Right renal cortex interstitium (tissue), 3 donors: ENCODE measurements at regions not wholly inside any gene's neighbourhood (a gene's known extent, or its start where the extent isn't known, plus 50 kb on each side); places are given as distances from the start of the nearest gene placed in this dataset.
A peak's percentile ranks its signal among the peaks of the same experiment; 100 is the strongest.

ENCODE experiments used
- DNase-seq, 3 donors: peaks; one replicate each; pipeline ENCODE4 v3.0.0-alpha.2; 2013; ENCODE audit warnings: low read depth in 3 of 3, low spot score in 2 of 3

- no peak for DNase-seq
These were observed 272.4 kb upstream of the MYO3A start for GRCh38 chr10:25661632-25662031.

DNA sequence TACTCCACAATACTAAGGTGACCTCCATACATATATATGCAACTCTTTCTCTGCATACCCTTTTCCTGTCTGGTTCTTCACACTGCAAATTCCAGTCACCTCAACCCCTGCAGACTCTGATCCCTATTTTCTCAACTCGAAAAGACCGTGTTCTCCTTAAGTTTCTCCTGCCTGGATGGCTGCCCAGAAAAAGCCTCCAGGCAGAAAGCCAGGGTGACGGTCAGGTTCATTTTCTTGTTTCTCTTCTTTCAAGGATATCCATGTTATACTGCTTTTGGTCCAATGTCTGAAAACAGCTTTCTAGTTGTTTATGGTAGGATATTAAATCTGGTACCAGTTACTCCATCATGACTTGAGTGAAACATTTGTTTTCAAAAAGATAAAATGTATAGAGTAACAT, 267.8 kb upstream of the MYO3A start:
- peak in 1 of 3 donors; percentile 5 for DNase-seq

GRCh38 chr10:25675204-25675603, 258.8 kb upstream of the MYO3A start:
- DNase-seq = no peak

- no peak for DNase-seq
These were observed 258.4 kb upstream of the MYO3A start for GRCh38 chr10:25675615-25676014.

- DNase-seq = no peak
These were observed 255.8 kb upstream of the MYO3A start for GRCh38 chr10:25678220-25678619.

DNA sequence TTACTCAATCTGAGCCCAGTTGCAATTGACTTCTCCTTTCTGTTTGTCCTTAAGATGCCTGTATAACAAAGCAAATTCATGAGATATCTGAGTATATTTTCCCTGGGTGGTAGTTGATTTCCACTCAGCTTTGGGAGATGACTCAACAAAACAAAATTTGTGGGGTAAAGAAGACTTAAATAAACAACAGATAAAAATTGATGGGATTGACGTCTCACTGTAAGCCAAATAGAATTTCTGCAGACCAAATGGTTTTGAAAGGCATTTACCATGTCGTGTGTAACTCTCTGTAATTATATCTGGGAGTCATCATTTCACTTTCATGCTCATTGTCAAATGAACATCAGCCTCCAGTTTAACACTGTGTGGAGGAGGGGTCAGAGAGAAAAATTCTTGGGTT, 255.4 kb upstream of the MYO3A start:
- no peak for DNase-seq

DNA sequence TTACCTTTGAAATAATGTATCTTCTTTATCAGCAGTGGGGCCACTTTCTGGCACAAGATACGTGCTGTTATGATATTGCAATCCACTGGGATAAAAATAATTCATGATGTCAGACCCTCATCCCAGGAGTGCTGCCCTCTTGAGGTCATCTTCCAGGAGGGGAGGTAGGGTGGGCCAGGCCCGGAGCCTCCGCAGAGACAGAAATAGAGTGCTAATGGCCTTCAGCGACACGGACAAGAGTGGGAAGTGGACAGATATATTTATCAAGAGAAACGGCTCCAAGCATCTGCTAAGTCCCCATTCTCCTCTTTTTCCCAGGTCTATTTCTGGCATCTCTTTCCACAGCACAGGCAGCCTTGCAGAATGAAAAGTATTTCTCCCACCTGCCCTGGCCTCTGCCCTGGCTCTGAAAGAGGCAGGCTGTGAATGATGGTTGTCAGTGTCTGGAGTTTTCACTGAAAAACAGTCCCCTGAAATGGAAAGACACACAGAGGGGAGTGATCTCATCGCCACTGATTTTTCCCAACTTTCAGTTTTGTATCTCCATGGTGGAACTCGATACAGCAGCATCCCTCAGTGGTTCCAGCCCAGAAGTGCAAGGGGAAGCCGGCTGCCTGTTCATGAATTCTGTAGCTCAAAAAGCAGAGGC, 251.7 kb upstream of the MYO3A start:
- peak in 1 of 3 donors; percentile 29 for DNase-seq

DNA sequence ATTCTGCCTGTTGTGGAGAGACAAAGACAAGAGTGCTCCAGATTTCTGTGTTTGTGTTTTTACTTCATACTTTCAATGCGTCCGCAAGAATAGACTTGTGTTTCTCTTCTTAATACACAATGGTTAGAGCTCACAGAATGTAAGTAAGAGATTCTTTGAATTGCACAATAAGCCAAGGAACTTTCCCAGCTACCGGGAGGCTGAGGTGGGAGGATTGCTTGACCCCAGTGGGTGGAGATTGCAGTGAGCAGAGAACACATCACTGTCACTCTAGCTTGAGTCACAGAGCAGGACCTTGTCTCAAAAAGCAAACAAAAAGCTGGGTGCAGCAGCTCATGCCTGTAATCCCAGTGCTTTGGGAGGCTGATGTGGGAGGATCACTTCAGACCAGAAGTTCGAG, 250.7 kb upstream of the MYO3A start:
- no peak for DNase-seq

DNA sequence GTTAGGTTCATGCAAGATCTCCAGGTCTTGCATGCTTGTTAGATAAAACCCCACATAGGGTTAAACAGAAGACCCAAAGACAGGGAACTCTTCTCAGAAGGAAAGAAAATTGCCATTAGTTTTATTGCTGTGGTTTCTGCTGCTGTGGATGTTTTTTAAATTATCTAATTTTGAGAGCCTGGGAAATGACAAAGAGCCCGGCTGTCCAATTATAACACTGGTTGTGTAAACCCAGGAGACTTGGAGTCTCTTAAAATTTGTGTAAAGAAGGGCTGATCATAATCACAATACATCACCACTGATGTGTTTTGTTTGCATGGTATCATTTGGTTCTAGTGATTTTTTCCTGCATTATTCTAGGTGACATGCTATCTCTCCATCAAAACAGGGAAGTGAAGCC, 246.5 kb upstream of the MYO3A start:
- DNase-seq = no peak

DNA sequence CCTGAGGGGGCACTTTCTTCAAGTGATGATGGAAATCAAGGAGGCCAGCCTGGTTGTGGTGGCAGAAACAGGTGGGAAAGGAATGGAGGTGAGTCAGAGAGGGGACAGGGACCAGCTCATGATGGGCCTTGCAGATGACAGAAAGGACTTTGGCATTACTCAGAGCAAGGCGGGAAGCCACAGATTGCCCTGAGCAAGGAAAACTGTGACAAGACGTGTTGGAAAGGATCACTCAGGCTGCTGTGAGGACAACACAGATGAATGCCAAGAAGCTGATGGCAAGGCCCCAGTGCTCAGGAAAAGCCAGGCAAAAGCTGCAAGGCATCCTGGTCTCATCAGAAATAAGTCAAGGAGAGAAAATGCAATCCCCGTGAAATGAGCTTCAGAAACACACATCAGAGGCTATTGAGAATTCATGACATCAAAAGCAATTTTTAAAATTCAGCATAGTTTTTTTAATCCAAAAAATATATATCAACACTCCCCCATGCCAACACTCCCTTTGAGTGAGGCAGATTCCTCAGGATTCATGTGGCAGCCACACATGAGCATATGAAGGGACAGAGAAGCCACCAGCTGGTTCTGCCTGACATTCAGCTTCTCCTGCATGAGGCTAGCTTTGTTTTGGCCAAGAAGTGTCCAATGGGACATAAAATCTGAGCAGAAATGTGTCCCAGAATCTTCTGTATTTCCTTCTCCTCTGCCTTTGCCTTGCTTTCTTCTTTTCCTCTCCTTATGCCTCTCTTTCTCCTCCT, 244.5 kb upstream of the MYO3A start:
- no peak for DNase-seq

DNA sequence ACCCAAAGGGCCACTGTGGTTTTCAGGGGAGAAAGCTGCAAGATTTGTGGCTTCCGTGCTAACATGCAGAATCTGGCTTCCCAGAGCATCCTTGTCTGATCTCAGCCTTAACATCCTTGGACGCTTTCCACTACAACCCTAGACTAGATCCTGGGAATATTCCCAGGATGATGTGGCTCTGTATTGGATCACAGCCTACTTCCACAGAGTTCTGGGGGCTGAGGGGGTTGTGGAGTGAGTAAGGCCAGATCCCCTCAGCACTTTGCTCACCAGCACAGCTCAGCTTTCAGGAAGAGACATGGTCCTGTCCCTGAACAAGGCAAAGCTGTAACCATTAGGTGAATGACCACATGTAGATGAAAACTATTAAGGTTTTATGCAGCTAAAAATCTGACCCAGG, 241.3 kb upstream of the MYO3A start:
- no peak for DNase-seq

- DNase-seq = no peak
These were observed 239.7 kb upstream of the MYO3A start for GRCh38 chr10:25694206-25694933.

DNA sequence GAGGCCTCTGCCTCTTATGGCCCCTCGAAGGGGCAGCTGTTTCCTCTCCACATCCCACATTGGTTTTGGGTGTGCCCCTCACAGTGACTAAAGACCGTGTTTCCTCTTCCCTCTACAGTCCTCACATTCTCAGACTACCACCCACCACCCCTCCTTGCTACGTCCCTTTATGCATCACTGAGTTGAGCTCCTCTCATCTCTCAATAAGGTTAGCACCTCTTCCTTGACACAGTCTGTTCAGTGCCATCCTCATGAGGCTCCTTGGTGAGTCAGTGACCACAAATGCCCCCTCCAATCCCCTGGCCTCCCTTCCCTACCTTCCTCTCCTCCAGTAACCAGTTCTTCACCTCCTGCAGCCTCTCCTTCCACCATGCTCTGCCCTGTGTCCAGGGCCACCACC, 239.1 kb upstream of the MYO3A start:
- DNase-seq = no peak

DNA sequence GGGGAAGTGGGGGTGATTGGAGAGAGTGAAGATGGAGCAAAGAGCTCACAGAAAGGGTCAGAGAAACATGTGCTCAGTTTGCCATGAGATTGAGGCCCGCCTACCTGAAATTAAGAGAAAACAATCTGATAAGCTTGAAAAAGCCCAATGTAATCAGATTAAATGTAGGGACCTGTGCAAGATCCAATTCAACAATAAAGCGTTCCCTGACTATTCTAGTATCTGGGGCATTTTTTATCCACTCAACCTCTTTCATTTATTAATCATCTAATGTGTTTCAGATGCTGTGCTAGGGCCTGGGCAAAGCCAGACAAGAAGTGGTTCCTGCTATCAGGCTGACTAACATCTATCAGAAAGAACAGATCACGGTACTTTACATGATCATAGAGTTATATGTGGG, 238.4 kb upstream of the MYO3A start:
- no peak for DNase-seq

DNA sequence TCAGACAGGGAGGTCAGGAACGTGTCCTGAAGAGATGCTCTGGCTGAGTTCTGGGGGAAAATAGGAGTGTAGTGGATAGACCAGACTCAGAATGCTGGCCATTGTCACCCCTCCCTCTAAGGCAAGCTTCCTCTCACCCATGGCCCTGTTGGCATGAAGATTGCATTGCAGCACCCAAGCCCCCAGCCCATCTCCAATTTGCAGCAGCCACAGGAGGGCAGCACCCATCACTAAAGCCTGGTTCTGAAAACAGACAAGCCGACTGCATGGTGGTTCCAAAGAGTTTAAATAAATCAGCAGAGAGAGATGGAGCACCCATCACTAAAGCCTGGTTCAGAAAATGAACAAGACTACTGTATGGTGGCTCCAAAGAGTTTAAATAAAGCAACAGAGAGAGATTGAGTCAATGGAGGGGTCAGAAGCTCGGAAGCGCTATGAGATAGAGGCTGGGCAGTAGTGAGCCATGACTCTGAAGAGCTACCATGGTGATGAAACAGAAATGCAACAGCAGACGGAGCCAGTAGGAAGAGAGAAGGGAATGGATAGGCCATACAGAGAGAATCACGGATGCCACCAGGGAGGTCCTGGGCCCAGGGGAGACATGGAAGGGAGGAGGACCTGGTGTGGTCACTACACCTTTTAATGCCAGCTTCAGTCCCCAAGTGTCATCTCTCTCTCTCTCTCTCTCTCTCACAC, 237.9 kb upstream of the MYO3A start:
- DNase-seq = no peak

DNA sequence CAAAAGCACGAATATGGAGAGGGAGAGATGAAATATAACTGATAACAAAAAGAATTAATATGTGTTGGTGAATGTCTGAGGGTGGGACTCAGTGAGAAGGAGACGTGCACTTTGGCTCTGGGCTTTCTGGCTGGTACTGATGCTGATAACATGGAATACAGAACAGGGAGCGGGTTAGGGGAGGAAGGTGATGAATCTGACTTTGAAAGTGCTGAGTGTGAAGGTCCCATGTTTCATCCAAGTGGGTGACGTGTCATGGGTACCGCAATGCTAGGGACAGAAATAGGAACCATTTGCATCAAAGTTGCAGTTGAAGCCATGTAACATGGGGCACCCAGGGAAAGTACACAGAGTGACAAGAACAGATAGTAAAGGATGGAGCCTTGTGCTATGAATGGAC, 236.6 kb upstream of the MYO3A start:
- DNase-seq = no peak

GRCh38 chr10:25698638-25699037, 235.4 kb upstream of the MYO3A start:
- no peak for DNase-seq

GRCh38 chr10:25699631-25700030, 234.4 kb upstream of the MYO3A start:
- DNase-seq = no peak

GRCh38 chr10:25701652-25702051, 232.4 kb upstream of the MYO3A start:
- DNase-seq = no peak

DNA sequence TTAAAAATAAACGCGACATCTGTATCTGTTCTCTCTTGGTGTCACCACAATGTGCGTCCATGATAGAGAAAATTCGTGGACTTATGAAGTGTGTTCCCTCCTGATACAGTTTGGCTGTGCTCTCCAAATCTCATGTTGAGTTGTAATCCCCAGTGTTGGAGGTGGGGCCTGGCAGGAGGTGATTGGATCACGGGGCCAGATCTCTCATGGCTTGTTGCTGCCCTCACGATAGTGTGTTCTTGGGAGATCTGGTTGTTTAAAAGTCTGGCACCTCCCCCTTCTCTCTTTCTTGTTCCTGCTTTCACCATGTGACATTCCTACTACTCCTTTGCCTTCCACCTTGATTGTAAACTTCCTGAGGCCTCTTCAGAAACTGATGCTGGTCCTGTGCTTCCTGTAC, 229.4 kb upstream of the MYO3A start:
- DNase-seq = no peak

- DNase-seq = no peak
These were observed 226.5 kb upstream of the MYO3A start for GRCh38 chr10:25707572-25707971.
